Esophagus muscularis mucosa (tissue), 4 donors: ENCODE measurements at regions not wholly inside any gene's neighbourhood (a gene's known extent, or its start where the extent isn't known, plus 50 kb on each side); places are given as distances from the start of the nearest gene placed in this dataset.

Source experiments
- CTCF ChIP-seq, 3 experiments: fragments of 200-600 bp in 2 of 3; fragments of 450-650 bp in 1 of 3; sonication (generic) in 2 of 3; IDR thresholded peaks; one replicate each; pipeline ENCODE4 v1.5.1; 2017 to 2019; ENCODE audit warnings: antibody characterized with exemption in 3 of 3, mild to moderate bottlenecking in 2 of 3, moderate library complexity in 1 of 3
- EP300 ChIP-seq: sonication (generic); formaldehyde crosslinking; IDR thresholded peaks from one replicate; pipeline ENCODE4 v1.6.1; 2017; ENCODE audit warnings: antibody characterized with exemption
- POLR2A ChIP-seq: fragments of 450-650 bp; IDR thresholded peaks from one replicate; pipeline ENCODE4 v1.6.1; 2017; ENCODE audit warnings: antibody characterized with exemption, moderate library complexity, mild to moderate bottlenecking, low read depth
- POLR2AphosphoS5 ChIP-seq, 2 donors: sonication (generic); formaldehyde crosslinking; IDR thresholded peaks; one replicate each; pipeline ENCODE4 v1.6.1; 2017; ENCODE audit warnings: antibody characterized with exemption in 2 of 2

GRCh38 chrX:65941775-65942174, 98.1 kb downstream of the VSIG4 start:
- no peak for TF ChIP-seq POLR2A
- TF ChIP-seq CTCF (IDR thresholded peaks at IDR 0.05), result no peak
- no peak for TF ChIP-seq POLR2AphosphoS5 (IDR thresholded peaks at IDR 0.05)
- TF ChIP-seq EP300, result no peak
